HG03378 (cell line): ENCODE measurements at regions not wholly inside any gene's neighbourhood (a gene's known extent, or its start where the extent isn't known, plus 50 kb on each side); places are given as distances from the start of the nearest gene placed in this dataset.

Experiments used
- ATAC-seq: cut with Tn5 transposase; IDR thresholded peaks from one replicate; pipeline ENCODE4 v1.9.1; 2021; ENCODE audit warnings: mild to moderate bottlenecking, moderate library complexity; ENCODE audit not compliant: unreplicated experiment

GRCh38 chr7:41383596-41383995 lies 319.3 kb downstream of the INHBA start:
- no peak for ATAC-seq

GRCh38 chr7:41378156-41378555 lies 324.7 kb downstream of the INHBA start:
- no peak for ATAC-seq

- ATAC-seq: no peak
Observed at GRCh38 chr7:41375582-41375981, 327.3 kb downstream of the INHBA start.

DNA sequence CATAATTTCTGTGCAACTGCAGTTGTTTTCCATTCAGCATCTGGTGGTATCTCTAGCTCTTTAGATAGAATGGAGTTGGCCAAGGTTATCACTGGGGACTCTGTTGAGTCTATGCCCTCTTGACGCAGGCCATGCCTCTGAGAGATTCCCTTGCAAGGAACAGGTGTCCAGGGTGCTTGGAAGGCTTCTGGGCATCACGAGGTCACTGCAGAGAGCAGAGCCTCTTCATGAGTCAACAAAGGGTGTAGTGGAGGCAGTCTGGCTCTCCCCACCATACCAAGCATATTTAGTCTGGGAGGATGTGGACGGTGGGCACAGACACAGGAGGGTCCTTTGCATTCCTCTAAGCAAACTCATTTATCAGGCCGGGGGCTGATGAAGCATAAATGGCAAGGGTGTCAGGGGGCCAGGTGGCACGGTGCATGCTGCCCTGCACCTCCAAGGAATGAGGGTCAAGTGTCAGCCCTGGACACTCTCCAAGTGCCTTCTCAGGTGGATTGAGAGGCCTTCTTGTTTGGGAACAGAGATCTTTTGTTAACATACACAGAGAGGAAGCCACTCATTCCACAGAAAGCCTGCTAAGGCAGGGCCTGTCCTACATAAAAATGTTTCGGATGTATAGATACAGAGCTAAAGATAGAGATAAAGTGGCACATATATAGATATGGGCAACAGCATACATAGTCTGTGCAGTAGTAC lies 328.6 kb downstream of the INHBA start:
- ATAC-seq: no peak

- no peak for ATAC-seq
Observed at GRCh38 chr7:41367967-41368882, 334.7 kb downstream of the INHBA start.

DNA sequence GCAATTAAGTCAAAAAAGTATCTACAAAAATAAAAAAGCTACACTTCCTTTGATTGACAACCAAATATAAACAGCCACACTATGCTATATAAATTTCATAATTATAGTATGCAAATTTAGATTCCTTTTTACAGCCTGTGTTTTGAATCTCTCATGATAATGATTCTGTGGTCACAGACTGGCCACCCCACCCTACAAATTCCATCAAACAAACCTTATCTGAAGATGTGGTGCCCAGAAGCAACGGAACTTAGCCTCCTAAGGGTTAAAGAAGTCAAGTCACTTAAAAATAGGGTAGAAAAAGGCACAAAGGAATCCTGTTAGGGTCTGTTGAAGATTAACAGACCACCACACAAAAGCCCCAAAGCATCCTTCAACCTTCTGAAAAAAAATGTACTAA lies 351.8 kb downstream of the INHBA start:
- no peak for ATAC-seq

GRCh38 chr7:41346878-41347277 lies 356.0 kb downstream of the INHBA start:
- no peak for ATAC-seq

GRCh38 chr7:41339913-41340676 lies 362.8 kb downstream of the INHBA start:
- ATAC-seq: no peak

GRCh38 chr7:41336981-41337380 lies 365.9 kb downstream of the INHBA start:
- ATAC-seq: no peak

GRCh38 chr7:41336455-41336952 lies 366.4 kb downstream of the INHBA start:
- no peak for ATAC-seq

GRCh38 chr7:41334071-41334862 lies 368.6 kb downstream of the INHBA start:
- ATAC-seq: no peak

DNA sequence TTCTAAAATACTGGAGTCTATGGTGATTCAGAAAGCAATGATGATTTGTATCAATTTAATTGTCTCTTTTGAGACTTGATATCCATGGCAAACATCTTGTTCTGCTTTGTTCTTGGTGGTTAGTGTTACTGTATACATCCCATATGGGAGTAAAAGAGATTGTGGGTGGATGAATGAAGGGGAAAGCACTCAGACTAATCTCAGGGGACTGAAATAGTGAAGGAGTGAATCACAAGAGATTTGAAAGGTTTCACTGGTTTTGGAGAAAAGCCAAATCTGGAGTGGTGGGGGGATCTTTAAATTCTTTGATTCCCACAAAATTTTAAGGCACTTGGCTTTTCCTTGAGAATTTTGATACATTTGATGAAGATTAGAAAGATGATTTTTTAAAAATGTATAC lies 369.4 kb downstream of the INHBA start:
- no peak for ATAC-seq

DNA sequence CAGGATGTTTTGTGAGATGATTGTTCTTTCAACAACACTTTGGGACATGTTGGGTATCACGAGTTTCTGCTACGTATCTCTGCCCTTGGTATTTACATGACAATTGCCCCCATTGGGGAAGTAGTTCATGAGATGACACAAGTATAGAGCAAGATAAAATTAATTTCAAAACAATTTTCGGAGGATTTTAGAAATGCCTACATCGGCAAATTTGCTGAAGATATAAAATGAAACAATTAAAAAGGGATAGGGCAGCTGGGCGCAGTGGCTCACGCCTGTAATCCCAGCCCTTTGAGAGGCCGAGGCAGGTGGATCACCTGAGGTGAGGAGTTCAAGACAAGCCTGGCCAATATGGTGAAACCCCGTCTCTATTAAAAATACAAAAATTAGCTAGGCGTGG lies 371.7 kb downstream of the INHBA start:
- ATAC-seq: no peak

DNA sequence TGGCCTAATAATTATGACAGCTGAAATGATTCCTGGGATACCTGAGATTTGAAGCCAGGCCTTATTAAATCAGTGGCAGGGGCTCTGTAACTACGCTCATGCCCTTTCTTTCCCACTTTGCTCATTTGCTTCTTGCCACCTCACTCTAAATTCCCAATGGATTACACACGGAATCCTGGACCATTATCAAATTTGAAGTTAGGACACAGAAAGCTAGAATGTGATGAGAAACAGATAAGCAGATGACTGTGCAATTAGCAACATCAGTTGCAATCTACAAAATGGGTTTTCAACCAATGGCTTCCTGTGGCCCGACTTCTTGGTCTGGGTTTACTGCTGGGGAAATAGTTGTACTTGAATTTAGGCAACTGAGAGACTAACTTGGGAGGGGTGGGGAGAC lies 374.3 kb downstream of the INHBA start:
- ATAC-seq: no peak

DNA sequence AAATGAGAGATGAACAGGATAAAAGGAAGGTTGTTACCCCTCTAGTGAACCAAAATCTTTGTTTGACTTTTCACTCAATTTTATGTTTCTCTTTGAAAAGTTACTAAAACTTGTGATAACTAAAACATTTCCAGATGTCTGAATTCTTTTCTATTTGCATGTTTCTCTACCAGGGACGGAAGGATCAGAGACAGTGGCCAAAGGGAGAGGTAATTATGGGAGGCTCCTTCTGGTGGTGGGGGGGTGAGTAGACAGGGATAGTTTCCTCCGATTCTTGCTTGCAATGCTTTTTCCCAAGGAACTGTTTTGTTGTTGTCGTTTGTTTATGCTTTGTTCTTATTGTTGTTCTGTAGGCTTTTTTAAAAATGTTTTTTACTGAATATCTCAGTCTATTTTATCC lies 374.8 kb downstream of the INHBA start:
- ATAC-seq: no peak

DNA sequence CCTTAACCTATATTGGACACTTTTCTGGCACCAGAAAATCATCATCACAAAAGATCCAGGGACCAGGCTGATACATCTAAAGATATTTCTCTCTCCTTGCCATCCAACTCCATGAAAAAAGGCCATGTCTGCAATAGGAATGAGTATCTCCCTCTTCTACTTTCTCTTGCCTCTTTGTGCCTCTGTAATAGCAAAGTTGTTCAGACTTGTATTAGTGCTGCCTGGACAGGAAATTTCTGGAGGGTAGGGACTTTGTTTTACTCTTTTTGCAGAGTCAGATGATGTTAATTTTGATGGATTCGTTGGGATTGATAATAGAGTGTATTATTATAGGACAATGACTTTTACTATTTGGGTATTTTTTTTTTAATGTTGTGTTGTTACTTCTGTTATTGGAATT lies 376.3 kb downstream of the INHBA start:
- ATAC-seq: no peak

DNA sequence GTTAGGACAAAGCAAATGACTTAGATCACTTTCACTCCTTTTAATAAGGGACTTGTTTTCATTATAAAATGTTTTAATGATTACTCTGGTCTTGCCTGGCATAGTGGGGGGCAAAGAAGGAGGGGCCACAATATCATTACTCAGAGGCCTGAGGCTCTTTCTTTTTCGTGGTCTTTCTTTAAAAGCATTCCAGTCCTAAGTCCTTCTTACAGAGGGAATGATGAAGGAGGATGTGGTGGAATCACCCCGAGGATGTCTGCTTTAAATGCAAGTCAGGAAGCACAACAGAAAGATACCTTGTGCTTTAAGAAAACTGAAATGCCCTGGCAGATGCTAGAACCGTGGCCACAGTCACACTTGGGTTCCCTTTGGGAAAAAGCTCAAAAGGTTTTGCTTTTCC lies 379.1 kb downstream of the INHBA start:
- ATAC-seq: no peak

DNA sequence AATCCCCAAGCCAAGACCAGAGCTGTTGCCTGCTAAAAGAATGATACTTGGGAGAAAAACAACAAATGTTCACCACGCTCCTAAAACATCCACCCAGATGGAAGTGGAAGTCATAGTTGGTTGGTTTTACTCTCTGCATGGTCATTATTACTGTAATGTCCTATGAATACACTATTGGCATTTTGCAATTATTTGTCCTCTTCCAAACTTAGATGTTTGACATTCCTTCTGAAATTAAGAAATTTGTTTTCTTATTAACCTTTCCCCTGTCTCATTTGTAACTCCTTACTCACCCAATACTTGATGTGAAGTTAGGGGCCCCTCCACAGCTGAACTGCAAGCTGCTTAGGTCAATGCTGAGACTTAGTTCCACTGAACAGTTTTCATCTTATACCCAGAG lies 383.3 kb downstream of the INHBA start:
- ATAC-seq: no peak

- ATAC-seq: no peak
Observed at GRCh38 chr7:41316410-41316809, 386.5 kb downstream of the INHBA start.

- no peak for ATAC-seq
Observed at GRCh38 chr7:41315764-41316163, 387.1 kb downstream of the INHBA start.

- ATAC-seq: no peak
Observed at GRCh38 chr7:41313171-41313570, 389.7 kb downstream of the INHBA start.
